ENCODE measurements at regions not wholly inside any gene's neighbourhood (a gene's known extent, or its start where the extent isn't known, plus 50 kb on each side); places are given as distances from the start of the nearest gene placed in this dataset.

DNA sequence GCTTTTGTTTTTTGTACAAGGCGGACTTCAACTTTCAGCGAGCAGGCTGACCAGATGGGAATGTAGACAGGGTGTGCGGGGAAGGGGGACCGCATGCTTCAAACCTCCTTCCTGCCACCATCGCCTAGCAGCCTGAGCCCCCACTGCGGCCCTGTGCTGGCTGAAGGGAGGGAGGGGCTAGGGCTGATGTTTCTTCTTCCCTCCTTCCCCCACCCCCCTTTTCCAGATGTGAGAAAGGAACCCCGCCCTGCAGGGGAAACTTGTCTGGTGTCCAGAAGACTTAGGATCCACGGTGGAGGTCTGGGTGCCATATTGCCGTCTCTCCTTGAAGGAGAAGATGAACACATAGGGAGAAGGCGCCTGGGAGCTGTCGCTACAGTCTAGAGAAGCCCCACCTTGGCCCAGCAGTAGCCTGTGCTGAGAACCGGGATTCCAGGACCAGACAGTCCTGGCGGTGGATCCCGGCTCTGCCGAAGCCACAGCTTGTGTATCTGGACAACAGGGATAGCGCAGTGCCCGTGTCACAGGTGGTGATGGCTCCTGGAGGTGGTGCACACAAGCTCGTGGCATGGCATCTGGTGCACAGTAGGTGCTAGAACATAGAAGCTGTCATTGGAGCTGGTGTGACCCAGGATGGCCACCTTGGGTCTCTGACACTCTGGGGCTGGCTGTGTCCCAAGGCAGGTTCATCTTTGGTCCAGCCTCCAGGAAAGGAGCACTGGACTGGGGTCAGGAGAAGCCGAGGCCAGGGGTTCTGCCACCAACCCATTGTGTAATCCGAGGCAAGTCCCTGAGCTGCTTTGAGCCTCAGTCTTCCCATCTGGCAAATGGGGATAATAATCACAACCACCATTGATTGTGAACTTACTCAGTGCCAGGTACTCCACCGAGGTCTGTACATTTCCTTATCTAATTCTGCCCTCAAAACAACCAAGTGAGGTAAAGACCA is 205.6 kb downstream of the C9orf50 start:
- TF ChIP-seq RXRA (IDR thresholded peaks at IDR 0.05; ENCODE audit: insufficient read depth, low read depth, low read length) (no peak), CHD1 (IDR thresholded peaks at IDR 0.05; ENCODE audit: low read depth, low read length) (no peak), SP2 (IDR thresholded peaks at IDR 0.05; ENCODE audit: low read length) (no peak), POLR2A (IDR thresholded peaks at IDR 0.05; ENCODE audit: control extremely low read depth in 1 of 2, low read depth in 2 of 2, low read length in 2 of 2) (no peak), JUND (IDR thresholded peaks at IDR 0.05; ENCODE audit: low read length) (no peak), BRCA1 (IDR thresholded peaks at IDR 0.05; ENCODE audit: low read depth, low read length) (no peak), JUN (IDR thresholded peaks at IDR 0.05; ENCODE audit: low read depth, low read length) (no peak), SRF (IDR thresholded peaks at IDR 0.05; ENCODE audit: low read depth, low read length) (no peak), EP300 (IDR thresholded peaks at IDR 0.05; ENCODE audit: borderline replicate concordance in 1 of 2, low read depth in 2 of 2, low read length in 2 of 2) (no peak), POLR2AphosphoS5 (IDR thresholded peaks at IDR 0.05; ENCODE audit: low read depth, low read length) (no peak), SP1 (IDR thresholded peaks at IDR 0.05; ENCODE audit: low read depth, low read length) (no peak), BACH1 (IDR thresholded peaks at IDR 0.05; ENCODE audit: low read length) (no peak), EZH2 (IDR thresholded peaks at IDR 0.05; ENCODE audit: low read depth, low read length, severe bottlenecking) (no peak)
- TF ChIP-seq, protein P1, sequence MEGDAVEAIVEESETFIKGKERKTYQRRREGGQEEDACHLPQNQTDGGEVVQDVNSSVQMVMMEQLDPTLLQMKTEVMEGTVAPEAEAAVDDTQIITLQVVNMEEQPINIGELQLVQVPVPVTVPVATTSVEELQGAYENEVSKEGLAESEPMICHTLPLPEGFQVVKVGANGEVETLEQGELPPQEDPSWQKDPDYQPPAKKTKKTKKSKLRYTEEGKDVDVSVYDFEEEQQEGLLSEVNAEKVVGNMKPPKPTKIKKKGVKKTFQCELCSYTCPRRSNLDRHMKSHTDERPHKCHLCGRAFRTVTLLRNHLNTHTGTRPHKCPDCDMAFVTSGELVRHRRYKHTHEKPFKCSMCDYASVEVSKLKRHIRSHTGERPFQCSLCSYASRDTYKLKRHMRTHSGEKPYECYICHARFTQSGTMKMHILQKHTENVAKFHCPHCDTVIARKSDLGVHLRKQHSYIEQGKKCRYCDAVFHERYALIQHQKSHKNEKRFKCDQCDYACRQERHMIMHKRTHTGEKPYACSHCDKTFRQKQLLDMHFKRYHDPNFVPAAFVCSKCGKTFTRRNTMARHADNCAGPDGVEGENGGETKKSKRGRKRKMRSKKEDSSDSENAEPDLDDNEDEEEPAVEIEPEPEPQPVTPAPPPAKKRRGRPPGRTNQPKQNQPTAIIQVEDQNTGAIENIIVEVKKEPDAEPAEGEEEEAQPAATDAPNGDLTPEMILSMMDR (IDR thresholded peaks at IDR 0.05; ENCODE audit: control extremely low read depth in 1 of 3, insufficient read depth in 1 of 3, low read depth in 1 of 3, low read length in 3 of 3): no peak
